ENCODE measurements at regions not wholly inside any gene's neighbourhood (a gene's known extent, or its start where the extent isn't known, plus 50 kb on each side); places are given as distances from the start of the nearest gene placed in this dataset.

DNA sequence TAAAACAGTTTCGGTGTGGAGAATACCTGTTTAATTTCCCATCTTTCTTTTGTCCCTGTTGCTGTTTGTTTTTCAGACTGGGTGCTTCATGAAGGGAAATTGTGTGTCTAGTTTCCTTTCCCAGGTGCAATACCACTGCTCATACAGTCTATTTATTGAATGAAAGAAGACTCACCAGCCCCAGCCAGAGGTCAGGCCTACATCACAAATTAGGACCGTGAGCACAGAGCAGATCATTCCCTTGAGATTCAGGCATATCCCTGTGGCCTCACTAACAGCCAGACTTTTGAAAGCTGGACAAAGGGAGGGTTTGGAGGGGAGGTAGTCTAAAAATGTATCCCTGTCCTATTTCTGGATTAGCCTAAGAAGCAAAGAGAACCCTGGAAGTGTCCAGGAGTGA is 278.9 kb downstream of the IRS1 start:
- no peak for DNase-seq

DNA sequence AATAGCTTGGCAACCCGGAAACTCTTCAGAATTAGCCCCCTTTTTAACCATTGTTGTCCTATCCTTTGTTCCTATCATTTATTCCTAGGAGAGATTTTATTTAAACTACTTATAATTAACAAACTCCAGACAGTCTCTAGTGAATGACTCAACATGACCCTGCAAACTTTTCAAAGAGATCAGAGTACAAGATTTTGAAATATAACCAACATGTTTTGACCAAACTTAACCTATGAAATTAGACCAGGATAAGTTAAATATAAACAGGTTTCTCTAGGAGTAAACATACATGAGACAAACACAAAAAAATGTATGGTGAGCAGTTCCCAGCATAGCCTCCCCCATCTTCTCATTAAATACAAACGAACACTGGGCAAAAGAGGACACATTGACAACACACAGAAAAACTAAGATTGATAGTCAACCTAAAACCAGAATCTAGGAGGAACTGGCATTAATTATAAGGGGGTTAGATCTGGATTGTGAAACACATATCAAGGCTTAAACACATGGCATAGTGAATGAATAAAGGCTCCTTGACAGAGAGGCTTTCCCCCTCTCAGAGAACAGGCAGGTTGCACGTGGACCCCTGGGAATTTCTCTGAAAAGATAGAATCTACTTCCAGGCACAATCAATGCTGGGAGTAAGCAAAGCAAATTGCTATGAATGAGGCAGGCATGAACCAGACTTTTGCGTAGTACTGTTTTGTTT is 284.1 kb downstream of the IRS1 start:
- no peak for DNase-seq

DNA sequence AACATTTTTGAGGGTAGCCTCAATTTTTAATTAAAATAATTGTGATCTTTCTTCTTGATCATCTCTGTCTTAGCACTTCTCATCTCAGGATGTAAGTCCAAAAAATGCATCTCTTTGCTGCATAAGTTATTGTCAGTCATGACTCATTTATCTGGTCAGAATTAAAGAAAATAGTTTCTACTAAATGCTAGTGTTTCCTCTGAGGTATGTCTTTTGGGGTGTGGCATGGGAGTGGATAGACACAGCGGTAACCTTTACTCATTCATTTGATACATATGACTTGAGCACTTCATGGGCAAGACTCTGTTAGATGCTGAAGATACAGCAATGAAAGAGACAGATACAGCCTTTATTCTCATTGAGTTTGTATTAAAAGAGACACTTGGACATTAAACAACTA is 284.7 kb downstream of the IRS1 start:
- no peak for DNase-seq

DNA sequence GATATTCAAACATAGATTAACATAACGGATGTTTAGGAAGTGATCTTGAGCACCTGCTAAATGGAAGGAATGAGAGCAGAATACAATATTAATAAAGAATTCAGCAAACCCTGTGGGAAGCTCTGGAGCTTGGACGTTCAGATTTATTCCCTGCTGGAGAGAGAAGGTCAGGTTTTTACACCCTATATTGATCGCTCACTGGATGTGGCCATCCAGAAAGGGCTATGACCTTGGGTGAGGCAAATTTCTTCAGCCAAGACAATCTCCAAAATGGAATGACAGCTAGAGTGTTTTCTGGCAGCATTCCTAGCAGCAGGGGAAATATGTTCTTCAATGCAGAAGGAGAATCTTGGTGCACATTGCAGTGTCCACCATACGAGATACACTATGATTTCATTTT is 288.3 kb downstream of the IRS1 start:
- no peak for DNase-seq

DNA sequence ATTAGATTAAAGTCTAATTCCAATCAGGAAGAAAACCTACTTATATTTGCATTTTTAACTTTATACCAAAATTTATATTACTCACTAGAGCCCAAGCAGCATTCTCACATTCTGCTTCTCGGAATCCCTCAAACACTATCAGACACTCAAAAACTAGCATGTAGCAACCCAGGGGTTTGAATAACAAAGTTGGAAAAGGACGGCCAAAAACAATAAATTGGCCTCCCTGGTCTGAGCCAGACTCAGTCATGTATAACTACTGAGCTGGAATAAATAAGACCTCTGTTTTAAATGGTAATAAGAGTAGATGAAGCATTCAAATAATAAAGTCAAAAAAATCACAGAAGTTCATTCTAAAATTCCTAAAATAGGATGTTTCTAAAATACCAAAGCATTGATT is 290.9 kb downstream of the IRS1 start:
- no peak for DNase-seq

DNA sequence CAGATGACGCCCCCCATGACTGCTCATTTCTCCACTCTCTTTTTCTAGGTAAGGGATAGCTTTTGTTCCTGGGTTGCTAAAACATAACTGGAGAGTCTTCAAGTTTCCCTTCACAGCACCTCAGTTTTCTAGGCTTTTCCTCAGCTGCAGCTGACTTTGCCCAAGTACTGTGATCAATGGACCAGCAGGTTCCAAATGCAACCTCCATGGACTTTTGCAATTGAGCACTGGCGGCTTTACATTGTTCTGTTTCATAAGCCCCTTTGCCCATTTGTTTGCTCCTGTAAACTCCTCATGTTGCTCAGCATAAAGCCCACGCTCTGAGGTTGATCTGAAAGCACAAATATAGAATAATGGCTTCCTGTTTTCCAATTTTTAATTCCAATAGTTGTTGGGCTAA is 291.6 kb downstream of the IRS1 start:
- no peak for DNase-seq

DNA sequence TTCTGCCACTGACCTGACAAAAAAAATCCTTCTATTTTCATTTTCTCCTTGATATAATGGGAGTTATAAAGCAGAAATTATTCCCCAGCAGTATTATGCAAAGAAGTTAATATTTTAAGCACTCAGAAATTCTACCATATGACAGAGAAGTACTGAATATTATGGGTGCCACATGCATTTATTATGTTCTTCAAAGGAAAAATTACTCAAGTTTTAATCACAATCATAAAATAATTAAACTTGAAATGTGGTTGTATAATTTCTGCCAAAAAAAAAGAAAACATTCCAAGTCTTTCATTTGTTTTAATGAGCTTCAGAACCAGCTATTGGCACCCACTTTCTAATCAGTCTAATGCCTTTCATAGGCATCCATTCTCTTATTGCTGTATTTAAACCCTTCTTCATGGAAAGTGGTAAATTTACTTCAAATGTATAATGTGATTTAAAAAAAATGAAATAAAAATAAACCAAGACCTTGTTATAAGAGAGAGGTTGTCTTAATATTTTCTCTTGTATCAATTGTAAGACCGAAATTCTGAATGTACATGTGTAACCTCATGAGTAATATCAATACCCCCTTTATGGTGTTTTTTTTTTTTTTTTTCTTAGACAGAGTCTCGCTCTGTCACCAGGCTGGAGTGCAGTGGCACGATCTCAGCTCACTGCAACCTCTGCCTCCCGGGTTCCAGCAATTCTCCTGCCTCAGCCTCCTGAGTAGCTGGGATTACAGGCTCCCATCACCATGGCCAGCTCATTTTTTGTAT is 302.3 kb downstream of the IRS1 start:
- DNase-seq: no peak

DNA sequence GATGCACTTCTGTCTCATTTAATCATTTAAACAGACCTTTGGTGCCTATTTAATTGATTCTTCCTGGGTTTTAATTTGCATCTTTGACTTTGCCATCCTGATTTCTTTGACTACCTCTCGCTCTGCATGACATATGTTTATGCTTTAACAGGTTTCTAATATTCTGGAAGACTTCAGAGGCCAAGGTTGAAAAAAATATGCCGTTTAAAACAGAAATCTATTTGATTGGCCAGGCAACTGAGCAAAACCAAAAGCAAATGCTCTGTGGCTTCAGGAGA is 303.4 kb downstream of the IRS1 start:
- DNase-seq: no peak

DNA sequence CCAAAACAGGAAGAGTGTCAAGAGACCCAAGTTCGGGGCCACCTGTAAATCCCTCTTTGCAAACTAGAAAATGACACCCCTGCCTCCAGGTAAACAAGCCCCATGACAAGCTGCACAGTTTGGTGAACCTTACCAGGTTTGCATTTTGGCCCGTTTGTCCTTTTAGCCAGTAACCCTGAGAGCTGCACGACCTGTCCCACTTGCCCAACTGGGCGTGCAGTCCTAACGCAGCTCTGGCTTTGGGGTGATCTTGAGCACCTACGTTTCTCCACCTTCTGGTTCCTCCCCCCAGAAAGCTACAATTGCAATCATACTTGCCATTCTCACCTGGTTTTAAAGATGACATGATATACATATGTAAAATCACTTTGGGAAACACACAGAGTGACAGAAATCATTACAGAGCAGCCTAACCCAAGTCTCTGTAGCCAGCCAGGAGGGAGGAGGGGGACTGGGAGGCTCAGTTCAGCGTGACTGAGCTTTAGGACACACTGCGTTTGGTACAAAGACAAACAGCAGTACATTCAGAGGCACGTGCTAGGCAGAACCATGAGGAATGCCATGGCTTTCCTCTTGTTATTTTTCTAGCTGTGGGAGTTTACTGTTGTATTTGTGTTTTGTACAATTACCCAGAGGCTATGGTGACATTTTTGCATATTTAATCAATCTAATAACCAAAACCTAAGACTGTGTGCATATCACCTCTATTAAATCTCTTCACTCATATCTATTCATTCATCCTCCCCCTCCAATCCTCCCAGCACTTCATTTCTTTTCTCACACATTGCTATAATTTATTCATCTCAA is 304.0 kb downstream of the IRS1 start:
- no peak for DNase-seq

DNA sequence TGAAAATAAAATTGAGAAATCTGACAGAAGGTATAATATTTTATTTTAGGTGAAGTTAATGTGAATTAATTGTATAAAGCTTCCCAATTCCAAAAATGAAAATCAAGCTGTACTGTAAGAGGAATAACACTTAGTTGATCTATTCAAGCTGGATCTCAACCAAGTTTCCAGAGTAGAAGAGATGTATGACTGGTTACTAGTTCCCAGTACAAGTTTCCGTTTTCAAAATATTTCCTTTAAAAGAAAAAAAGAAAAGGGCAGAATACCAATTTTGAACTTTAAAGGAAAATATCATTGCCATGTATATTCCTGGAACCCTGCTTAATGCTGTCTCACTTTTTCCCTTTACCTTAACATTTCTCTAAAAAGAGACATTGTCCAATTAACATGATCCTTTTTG is 308.5 kb downstream of the IRS1 start:
- no peak for DNase-seq

DNA sequence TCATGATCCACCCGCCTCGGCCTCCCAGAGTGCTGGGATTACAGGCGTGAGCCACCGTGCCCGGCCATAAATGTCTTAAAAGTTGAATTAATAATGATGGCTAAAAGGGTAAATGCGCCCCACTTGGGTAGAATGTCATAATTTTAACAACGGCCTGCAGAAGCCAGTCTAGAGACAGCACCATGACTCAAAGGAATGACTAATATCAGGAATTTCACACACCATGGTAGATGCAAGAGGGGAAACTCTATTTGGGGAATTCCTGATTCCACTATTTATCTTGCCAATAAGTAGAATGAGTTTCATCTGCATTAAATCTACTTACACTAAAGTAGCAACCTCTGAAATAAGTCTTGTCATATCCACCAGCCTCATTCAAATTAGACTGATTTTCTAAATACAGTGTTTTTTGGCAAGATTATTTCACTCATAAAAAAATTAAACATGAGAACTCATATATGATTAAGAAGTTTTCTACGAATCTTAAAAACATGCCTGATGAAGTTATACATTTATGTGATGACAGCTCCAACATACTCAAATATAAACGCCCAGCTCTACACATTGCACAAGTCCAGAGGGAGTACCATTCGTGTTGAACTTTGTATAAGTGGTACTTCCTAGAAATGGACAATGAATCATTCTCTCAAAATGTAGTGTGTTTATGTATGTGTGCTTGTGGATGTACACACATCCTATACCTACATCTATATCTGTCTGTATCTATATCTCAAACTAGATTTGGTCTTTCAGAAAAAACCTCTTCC is 309.7 kb downstream of the IRS1 start:
- DNase-seq: no peak

DNA sequence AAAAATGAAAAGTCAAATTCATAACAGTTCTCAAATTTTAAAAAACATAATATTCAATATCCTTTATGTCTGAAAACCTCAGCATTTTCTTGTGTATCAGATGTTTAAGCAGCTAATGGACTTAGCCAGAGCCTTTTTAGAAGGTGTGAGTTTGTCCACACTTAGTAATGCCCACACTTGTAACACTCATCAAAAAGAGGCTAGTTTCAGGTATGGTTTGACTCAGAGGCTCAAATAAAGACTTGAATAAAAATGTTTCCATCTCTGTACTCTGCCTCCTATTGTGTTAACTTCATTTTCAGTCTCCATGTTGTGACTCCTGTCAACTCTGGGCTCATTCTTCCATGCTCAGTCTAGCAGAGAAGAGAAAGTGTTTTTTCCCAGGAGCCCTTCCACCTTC is 311.6 kb downstream of the IRS1 start:
- no peak for DNase-seq

DNA sequence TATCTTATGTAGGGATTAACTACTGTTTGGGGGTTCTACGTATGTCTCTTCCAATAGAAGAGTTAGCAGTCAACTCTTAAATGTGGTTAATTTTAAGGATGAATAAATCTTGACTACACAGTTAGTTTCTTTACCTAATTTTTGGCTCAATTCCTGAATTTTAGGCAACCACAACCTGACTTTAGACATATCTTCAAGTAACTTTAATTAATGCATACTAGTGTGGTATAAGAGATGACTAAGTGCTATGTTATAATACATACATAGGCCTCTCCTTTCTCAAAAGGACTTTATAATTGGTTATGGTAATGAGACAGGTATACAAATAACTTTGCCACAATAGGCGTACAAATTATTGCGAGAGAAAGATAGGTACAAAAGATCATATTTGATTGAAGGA is 312.0 kb downstream of the IRS1 start:
- no peak for DNase-seq

DNA sequence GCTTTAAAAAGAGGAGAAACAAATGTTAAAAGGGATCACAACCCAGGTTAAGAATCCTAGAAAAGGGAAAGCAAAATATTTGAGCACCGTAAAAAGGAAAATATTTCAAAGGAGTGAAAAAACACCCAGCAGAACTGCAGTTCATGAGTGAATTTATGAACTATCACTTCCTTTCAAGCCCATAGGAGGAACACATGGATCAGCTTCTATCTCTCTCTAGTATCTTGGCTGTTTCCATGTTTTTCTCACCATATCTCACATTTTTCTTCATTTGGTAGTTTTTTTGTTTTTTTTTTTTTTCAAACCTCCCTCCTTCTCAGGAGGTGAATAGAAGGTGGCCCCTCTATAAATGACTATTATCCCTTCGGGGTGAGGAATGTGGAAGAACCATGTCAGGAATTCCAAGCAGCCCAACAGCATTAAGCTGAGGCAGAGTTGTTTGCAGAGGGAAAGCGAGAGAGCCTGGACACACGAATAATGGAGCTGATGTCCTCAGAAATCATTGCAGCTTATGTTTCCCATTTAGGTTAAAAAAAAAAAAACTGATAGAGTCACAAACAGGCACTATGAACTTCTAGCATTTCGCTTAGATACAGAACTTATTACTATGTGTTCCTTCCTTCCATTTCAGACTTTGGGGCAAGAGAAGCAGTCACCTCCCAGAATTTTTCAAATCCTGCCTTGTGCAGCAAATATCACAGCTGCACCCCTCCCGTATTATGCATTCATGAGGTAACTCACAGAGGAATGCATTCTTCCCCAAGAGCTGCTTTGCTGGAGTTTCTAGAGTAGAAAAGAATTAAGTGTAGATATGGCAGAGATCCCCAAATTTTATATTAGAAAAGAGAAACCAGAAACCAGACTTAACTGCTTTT is 315.6 kb downstream of the IRS1 start:
- no peak for DNase-seq

DNA sequence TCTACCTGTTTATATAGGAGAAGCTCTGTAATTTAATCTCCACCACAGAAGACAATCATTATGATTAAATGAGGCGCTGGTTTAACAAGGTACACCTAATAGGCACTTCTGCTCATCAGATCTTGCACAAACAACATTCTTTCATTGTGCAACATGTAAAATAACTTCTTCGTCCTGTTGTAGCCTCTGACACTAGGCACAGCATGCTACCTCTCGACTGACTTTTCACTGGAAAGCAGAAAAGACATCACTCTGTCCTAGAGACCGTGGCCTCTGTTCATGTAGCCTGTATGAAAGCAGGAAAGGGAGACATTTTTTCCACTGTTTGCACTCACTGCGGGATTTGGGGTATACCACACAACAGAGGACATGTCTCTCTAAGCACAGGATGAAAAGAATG is 316.5 kb downstream of the IRS1 start:
- DNase-seq: no peak

DNA sequence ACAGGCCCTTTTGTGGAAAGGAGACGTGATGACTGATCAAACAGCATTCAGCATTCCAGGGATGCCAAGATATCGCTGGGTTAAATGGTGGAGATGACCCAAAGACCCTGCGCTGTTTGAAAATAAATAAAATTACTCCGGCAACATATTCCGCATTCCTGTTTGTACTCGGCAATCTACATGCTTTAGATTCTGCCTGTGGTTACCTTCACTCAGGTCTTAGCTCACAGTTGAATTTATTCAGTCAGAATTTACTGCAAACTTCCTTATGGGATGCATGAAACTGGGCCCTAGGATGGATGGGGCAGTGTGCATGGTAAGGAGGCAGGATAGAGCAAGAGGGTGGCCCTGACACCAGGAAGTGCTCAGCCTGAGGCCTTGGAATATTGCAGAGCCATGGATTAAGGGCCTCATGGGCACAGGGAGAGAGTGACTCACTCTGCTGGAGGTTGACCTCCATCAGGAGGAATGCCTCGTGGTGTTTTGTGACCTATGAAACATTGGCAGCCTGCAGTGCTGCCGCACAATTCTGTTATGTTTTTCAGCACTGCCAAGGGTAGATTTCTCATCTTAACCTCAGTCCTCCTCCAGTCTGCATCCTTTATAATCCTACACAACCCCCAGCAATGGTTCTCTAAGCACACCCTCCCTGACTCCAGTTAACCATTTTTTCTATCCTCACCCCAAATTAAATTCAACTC is 321.4 kb downstream of the IRS1 start:
- no peak for DNase-seq

DNA sequence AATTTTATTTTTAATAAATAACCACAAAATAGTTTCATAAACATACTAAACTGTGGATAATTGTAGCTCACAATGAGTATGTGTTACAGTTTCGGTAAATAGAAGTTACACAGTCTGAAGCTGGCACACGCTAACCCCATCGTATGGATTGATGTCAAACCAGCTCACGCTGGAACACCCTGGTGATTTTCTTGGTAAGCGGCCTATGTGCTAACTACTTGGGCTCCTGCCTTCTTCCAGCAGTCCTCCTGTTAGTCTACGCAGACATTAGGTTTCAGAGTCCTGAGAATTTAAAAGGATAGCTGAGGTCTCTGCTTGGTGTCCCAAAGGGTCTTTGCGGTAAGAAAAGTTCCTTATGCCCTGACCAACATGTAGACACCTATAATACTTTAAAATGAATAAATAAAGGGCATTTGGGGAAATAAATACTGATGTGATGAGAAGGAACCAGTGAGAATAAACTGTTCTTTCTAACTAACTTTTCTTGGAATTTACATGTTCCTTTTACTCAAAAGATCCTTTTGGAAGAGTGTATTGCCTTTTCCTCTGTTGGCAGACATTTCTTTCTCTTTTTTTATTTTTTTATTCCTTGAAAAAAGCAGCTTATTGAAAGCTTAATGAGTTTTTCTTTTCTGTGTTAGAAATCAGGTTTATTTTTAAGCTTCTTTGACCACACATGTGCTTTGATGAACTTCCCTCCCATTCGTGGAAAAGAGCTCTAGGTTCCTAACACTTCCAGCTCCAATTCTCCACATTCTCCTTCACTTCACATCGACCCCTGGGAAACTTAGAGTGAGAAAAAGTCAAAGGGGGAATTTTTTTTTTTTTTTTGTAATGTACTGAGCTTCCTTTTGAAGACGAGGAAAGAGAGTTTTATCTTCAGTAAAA is 322.2 kb downstream of the IRS1 start:
- no peak for DNase-seq

DNA sequence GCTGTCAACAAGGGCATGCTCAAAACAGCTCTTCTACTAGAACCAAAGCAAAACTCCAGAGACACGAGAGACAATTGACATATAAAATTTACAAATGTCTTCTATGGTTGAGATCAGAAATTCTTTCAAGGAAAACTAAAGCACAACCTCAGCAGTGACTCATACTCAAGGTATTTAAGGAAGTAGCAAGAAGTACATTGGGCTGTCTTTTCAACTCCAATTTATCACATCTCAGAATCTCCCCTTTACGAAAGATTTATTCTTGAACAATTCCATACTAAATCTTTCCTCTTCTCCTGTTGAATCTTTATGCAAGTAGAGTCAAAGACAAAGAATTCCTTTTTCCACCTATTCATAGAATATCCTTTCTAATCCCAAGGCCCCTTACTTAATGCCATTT is 324.0 kb downstream of the IRS1 start:
- DNase-seq: no peak

DNA sequence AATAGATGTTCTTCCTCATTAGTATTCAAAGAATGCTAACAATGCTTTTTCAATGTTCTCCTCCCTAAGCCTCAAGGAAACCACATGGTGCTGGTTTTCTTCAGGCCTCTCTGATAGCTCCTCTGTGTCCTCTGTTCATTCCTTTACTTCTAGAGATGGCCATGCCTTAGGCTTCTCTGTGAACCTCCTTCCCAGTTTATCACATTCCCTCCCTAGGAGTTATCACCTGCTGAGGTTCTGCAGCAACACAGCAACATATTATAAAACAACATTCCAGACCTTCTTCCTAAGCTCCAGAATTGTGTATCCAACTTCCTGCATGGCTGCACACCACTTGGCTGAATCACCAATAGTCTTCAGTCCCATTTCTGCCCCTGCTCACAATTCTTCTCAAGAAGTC is 325.5 kb downstream of the IRS1 start:
- DNase-seq: no peak

DNA sequence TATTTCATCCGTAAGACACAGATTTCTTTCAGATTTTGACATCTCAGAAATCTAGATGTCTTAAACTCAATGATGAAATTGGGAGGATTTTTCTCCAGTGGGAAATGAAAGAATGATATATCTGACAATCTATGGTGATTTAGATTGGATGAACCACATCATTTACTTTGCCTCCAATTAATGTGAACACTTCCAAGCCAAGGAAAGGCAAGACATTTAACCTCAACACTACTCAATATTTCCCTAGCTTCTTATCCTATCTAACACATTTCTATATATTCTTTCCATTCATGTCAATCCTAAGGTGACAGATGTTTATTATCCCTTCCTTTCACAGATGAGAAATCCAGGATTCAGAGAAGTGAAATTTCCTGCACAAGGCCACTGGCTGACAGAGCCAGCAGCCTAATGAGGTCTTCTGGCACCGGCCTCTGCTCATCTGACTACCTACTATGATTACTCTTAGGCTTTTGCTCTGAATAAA is 327.6 kb downstream of the IRS1 start:
- no peak for DNase-seq

DNA sequence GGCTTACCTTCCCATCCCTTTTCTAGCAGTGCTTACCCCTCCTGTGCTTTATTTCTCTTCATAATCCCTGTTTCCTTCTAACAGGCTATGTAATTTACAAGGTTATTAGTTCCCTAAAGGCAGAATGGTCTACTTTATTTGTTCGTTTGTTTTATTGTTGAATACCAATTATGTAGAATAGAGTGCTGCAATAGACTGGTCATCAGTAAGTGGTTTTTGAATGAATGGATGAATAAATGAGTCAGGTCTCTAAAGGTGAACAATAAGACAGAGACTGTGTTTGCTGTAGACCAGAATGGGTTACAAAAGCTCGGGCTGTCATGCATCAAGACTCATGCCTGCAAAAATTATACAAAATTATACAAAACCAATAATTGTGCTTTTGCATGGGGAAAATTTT is 332.0 kb downstream of the IRS1 start:
- DNase-seq: no peak
